Ovary (tissue), 3 donors: ENCODE measurements at regions not wholly inside any gene's neighbourhood (a gene's known extent, or its start where the extent isn't known, plus 50 kb on each side); places are given as distances from the start of the nearest gene placed in this dataset.

Experiments
- CTCF ChIP-seq, 3 donors: fragments of 450-650 bp in 2 of 3; fragments of 200-600 bp in 1 of 3; IDR thresholded peaks; one replicate each; pipeline versions ENCODE4 v1.5.1 to v1.8.0; 2016 to 2022; ENCODE audit warnings: antibody characterized with exemption in 3 of 3, mild to moderate bottlenecking in 1 of 3
- EP300 ChIP-seq: sonication (generic); formaldehyde crosslinking; IDR thresholded peaks from one replicate; pipeline ENCODE4 v1.6.1; 2017; ENCODE audit warnings: antibody characterized with exemption
- POLR2A ChIP-seq: fragments of 450-650 bp; IDR thresholded peaks from one replicate; pipeline ENCODE4 v1.6.1; 2017; ENCODE audit warnings: antibody characterized with exemption, mild to moderate bottlenecking, moderate library complexity
- donor health status: DM: no; HTN: no; CAD: no.

GRCh38 chr4:121567748-121568147 is 129.0 kb downstream of the ANXA5 start:
- TF ChIP-seq POLR2A, result no peak
- TF ChIP-seq CTCF (IDR thresholded peaks at IDR 0.05), result no peak
- TF ChIP-seq EP300, result no peak
